Panc1 (cell line): ENCODE measurements at regions not wholly inside any gene's neighbourhood (a gene's known extent, or its start where the extent isn't known, plus 50 kb on each side); places are given as distances from the start of the nearest gene placed in this dataset.
"Not testable (repeated sequence)": the region's sequence is repeated elsewhere in the genome, so short reads cannot be mapped to it uniquely, and the experiment has no call there.

ENCODE experiments used
- ATAC-seq: fragments of 200-7000 bp; cut with Tn5 transposase; 2 replicates; pipeline ENCODE4 v1.9.1; 2020; ENCODE audit warnings: mild to moderate bottlenecking, moderate library complexity
- BruUV-seq: library from RNA; stranded (reverse); fragments of 400-500 nt; replicated peaks from 2 replicates; lab custom pipeline; 2021; lab: Mats Ljungman, UMichigan
- CTCF ChIA-PET: fragments of 300-600 bp; sonication (Branson Sonifier 250); formaldehyde crosslinking; loops from one replicate; lab custom pipeline; 2022; ENCODE audit warnings: antibody characterized with exemption; lab: Charles Lee
- POLR2A ChIA-PET: fragments of 300-600 bp; sonication (Branson Sonifier 250); formaldehyde crosslinking; loops from one replicate; lab custom pipeline; 2022; ENCODE audit warnings: antibody characterized with exemption; lab: Charles Lee
- DNase-seq: peaks from one replicate; pipeline ENCODE4 v3.0.0-alpha.2; 2010; ENCODE audit warnings: low read depth, low spot score
- H3K27ac ChIP-seq: 2 replicates; pipeline ENCODE4 v1.5.1; 2011; ENCODE audit warnings: mild to moderate bottlenecking, low read length, inconsistent platforms
- H3K27me3 ChIP-seq: fragments of 200-500 bp; sonication (Bioruptor generic); 2 replicates; pipeline ENCODE4 v1.6.0; 2014; ENCODE audit warnings: low read length, inconsistent platforms; ENCODE audit not compliant: control insufficient read depth, insufficient read depth
- H3K36me3 ChIP-seq: fragments of 200-500 bp; sonication (Bioruptor generic); 2 replicates; pipeline ENCODE4 v1.5.1; 2014; ENCODE audit warnings: inconsistent platforms, mild to moderate bottlenecking, low read length, moderate library complexity; ENCODE audit not compliant: control insufficient read depth, insufficient read depth
- H3K4me1 ChIP-seq: 2 replicates; pipeline ENCODE4 v1.5.1; 2011; ENCODE audit warnings: inconsistent platforms, mild to moderate bottlenecking, low read length, moderate library complexity; ENCODE audit not compliant: control insufficient read depth, insufficient read depth
- H3K4me3 ChIP-seq, 2 experiments: 2 replicates each; pipeline ENCODE4 v1.5.1; 2011 to 2012; ENCODE audit warnings: low read depth in 2 of 2, low read length in 2 of 2, mild to moderate bottlenecking in 2 of 2, inconsistent platforms in 1 of 2, moderate library complexity in 1 of 2
- H3K9me3 ChIP-seq: fragments of 200-500 bp; sonication (Bioruptor generic); 2 replicates; pipeline ENCODE4 v1.5.1; 2014; ENCODE audit warnings: low read depth, mild to moderate bottlenecking, inconsistent platforms, low read length, moderate library complexity; ENCODE audit not compliant: control insufficient read depth, insufficient read depth
- POLR2AphosphoS5 ChIP-seq: IDR thresholded peaks from 2 replicates; pipeline ENCODE4 v1.6.1; 2012; ENCODE audit warnings: mild to moderate bottlenecking, low read depth, low read length, moderate library complexity
- SIN3A ChIP-seq: IDR thresholded peaks from 2 replicates; pipeline ENCODE4 v1.6.1; 2012; ENCODE audit warnings: low read depth, mild to moderate bottlenecking, low read length, moderate library complexity, borderline replicate concordance; ENCODE audit not compliant: insufficient read depth
- TCF7L2 ChIP-seq: IDR thresholded peaks from 2 replicates; pipeline ENCODE4 v1.6.1; 2011; ENCODE audit warnings: mild to moderate bottlenecking, low read depth, low read length, inconsistent platforms
- in situ Hi-C: cut with HindIII; loops from 2 replicates; pipeline ENCODE4 v1.10.0; 2016; ENCODE audit warnings: low sequenced_read_pairs, low pct_unique_long_range_greater_than_20kb
- intact Hi-C: fragments of 100-400 bp; cut with micrococcal nuclease; formaldehyde crosslinking; loops from one replicate; pipeline ENCODE4 v1.10.0; 2022; ENCODE audit not compliant: unreplicated experiment
- TF ChIP-seq, protein P1 (sequence below), 2 experiments: IDR thresholded peaks; 2 replicates each; pipeline ENCODE4 v1.6.1; 2011 to 2012; ENCODE audit warnings: low read depth in 2 of 2, control low read depth in 1 of 2, low read length in 1 of 2, mild to moderate bottlenecking in 1 of 2, moderate library complexity in 1 of 2; ENCODE audit not compliant: insufficient read depth in 1 of 2
- TF ChIP-seq, protein P2 (sequence below): fragments of 450-650 bp; IDR thresholded peaks from 2 replicates; pipeline ENCODE4 v1.5.1; 2017; ENCODE audit warnings: mild to moderate bottlenecking

- ChIA-PET CTCF (no interaction called here), POLR2A (no interaction called here)
- no peak for DNase-seq
- intact Hi-C loops: loop anchor here (10.0 kb wide), 1 partner anchor 230 kb away; no protein-coding TSS in a partner anchor
- no peaks in the 10 kb centered on the region for H3K36me3 ChIP-seq
- in situ Hi-C loops: no loop called here
- H3K27ac ChIP-seq: no peak overlapping the region
- BruUV-seq: no TSS peak
- no peaks in the 10 kb centered on the region for H3K9me3 ChIP-seq
- ATAC-seq: no peak
- H3K4me1 ChIP-seq: no peaks in the 10 kb centered on the region
- H3K4me3 ChIP-seq: no peak overlapping the region
- no peak for TF ChIP-seq SIN3A
- no peak for TF ChIP-seq POLR2AphosphoS5
- H3K27me3 ChIP-seq: no peaks in the 10 kb centered on the region
Observed at GRCh38 chr3:94494992-94495391, 432.1 kb downstream of the NSUN3 start.

- H3K9me3 ChIP-seq: no peaks in the 10 kb centered on the region
- CTCF ChIA-PET: no interaction called here
- DNase-seq (no peak), ATAC-seq (no peak)
- in situ Hi-C loops (no loop called here), intact Hi-C loops (no loop called here)
- no peaks in the 10 kb centered on the region for H3K36me3 ChIP-seq
- TF ChIP-seq SIN3A (no peak), TCF7L2 (no peak), POLR2AphosphoS5 (no peak)
- TF ChIP-seq, protein P1, sequence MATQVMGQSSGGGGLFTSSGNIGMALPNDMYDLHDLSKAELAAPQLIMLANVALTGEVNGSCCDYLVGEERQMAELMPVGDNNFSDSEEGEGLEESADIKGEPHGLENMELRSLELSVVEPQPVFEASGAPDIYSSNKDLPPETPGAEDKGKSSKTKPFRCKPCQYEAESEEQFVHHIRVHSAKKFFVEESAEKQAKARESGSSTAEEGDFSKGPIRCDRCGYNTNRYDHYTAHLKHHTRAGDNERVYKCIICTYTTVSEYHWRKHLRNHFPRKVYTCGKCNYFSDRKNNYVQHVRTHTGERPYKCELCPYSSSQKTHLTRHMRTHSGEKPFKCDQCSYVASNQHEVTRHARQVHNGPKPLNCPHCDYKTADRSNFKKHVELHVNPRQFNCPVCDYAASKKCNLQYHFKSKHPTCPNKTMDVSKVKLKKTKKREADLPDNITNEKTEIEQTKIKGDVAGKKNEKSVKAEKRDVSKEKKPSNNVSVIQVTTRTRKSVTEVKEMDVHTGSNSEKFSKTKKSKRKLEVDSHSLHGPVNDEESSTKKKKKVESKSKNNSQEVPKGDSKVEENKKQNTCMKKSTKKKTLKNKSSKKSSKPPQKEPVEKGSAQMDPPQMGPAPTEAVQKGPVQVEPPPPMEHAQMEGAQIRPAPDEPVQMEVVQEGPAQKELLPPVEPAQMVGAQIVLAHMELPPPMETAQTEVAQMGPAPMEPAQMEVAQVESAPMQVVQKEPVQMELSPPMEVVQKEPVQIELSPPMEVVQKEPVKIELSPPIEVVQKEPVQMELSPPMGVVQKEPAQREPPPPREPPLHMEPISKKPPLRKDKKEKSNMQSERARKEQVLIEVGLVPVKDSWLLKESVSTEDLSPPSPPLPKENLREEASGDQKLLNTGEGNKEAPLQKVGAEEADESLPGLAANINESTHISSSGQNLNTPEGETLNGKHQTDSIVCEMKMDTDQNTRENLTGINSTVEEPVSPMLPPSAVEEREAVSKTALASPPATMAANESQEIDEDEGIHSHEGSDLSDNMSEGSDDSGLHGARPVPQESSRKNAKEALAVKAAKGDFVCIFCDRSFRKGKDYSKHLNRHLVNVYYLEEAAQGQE (IDR thresholded peaks at IDR 0.05; ENCODE audit: insufficient read depth in 1 of 2, low read depth in 2 of 2, low read length in 1 of 2): no peak
- TF ChIP-seq, protein P2, sequence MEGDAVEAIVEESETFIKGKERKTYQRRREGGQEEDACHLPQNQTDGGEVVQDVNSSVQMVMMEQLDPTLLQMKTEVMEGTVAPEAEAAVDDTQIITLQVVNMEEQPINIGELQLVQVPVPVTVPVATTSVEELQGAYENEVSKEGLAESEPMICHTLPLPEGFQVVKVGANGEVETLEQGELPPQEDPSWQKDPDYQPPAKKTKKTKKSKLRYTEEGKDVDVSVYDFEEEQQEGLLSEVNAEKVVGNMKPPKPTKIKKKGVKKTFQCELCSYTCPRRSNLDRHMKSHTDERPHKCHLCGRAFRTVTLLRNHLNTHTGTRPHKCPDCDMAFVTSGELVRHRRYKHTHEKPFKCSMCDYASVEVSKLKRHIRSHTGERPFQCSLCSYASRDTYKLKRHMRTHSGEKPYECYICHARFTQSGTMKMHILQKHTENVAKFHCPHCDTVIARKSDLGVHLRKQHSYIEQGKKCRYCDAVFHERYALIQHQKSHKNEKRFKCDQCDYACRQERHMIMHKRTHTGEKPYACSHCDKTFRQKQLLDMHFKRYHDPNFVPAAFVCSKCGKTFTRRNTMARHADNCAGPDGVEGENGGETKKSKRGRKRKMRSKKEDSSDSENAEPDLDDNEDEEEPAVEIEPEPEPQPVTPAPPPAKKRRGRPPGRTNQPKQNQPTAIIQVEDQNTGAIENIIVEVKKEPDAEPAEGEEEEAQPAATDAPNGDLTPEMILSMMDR: no peak
- H3K27ac ChIP-seq: no peak overlapping the region
- POLR2A ChIA-PET: no interaction called here
- no peak overlapping the region for H3K4me3 ChIP-seq
- no peaks in the 10 kb centered on the region for H3K27me3 ChIP-seq
- no peaks in the 10 kb centered on the region for H3K4me1 ChIP-seq
- no TSS peak for BruUV-seq
Observed at GRCh38 chr3:94500146-94500545, 437.3 kb downstream of the NSUN3 start.

- intact Hi-C loops, ATAC-seq, POLR2A ChIA-PET, BruUV-seq, H3K27ac ChIP-seq, H3K27me3 ChIP-seq, H3K4me3 ChIP-seq, H3K9me3 ChIP-seq, CTCF ChIA-PET, in situ Hi-C loops, H3K4me1 ChIP-seq, H3K36me3 ChIP-seq, DNase-seq: not testable (repeated sequence)
Observed at GRCh38 chr3:94507354-94507753, 444.5 kb downstream of the NSUN3 start.
